PC-9 (cell line): ENCODE measurements at regions not wholly inside any gene's neighbourhood (a gene's known extent, or its start where the extent isn't known, plus 50 kb on each side); places are given as distances from the start of the nearest gene placed in this dataset.

Source experiments
- BruUV-seq: library from RNA; stranded (reverse); fragments of 400-500 nt; replicated peaks from 2 replicates; lab custom pipeline; 2021; lab: Mats Ljungman, UMichigan
- CTCF ChIA-PET: fragments of 300-600 bp; sonication (Branson Sonifier 250); formaldehyde crosslinking; loops from one replicate; lab custom pipeline; 2022; ENCODE audit warnings: antibody characterized with exemption; lab: Charles Lee
- POLR2A ChIA-PET: fragments of 300-600 bp; sonication (Branson Sonifier 250); formaldehyde crosslinking; loops from one replicate; lab custom pipeline; 2022; ENCODE audit warnings: antibody characterized with exemption; ENCODE audit not compliant: unreplicated experiment; lab: Charles Lee
- DNase-seq, 2 experiments: peaks; one replicate each; pipeline versions ENCODE4 v3.0.0 to v3.0.0-alpha.2; 2015 to 2022; ENCODE audit warnings: mixed read lengths in 1 of 2
- H2AFZ ChIP-seq: fragments of 200-600 bp; sonication (generic); 2 replicates; pipeline ENCODE4 v1.8.1; 2017; ENCODE audit warnings: antibody characterized with exemption
- H3F3A ChIP-seq: fragments of 200-600 bp; sonication (generic); 2 replicates; pipeline ENCODE4 v1.8.1; 2017; ENCODE audit warnings: antibody characterized with exemption, mild to moderate bottlenecking, low read depth; ENCODE audit not compliant: insufficient read depth
- H3K27ac ChIP-seq: fragments of 200-600 bp; sonication (generic); 2 replicates; pipeline ENCODE4 v1.6.1; 2016; ENCODE audit warnings: mixed run types
- H3K27me3 ChIP-seq: fragments of 200-600 bp; sonication (generic); 2 replicates; pipeline ENCODE4 v1.6.1; 2016; ENCODE audit warnings: low read depth, mixed run types; ENCODE audit not compliant: insufficient read depth
- H3K36me3 ChIP-seq: fragments of 200-600 bp; sonication (generic); 2 replicates; pipeline ENCODE4 v1.6.1; 2016; ENCODE audit warnings: low read depth, mixed run types
- H3K4me1 ChIP-seq: fragments of 200-600 bp; sonication (generic); replicated peaks from 2 replicates; pipeline ENCODE4 v1.6.1; 2016; ENCODE audit warnings: mixed run types; ENCODE audit not compliant: insufficient read depth
- H3K4me2 ChIP-seq: fragments of 200-600 bp; sonication (generic); 2 replicates; pipeline ENCODE4 v1.6.1; 2017; ENCODE audit warnings: mixed run types
- H3K4me3 ChIP-seq: fragments of 200-600 bp; sonication (generic); 2 replicates; pipeline ENCODE4 v1.6.1; 2016; ENCODE audit warnings: mixed run types
- H3K79me2 ChIP-seq: fragments of 200-600 bp; sonication (generic); 2 replicates; pipeline ENCODE4 v1.6.1; 2017; ENCODE audit warnings: low read depth, mixed run types
- H3K9me2 ChIP-seq: fragments of 200-600 bp; sonication (generic); 2 replicates; pipeline ENCODE4 v1.8.1; 2017; ENCODE audit warnings: mild to moderate bottlenecking; ENCODE audit not compliant: insufficient read depth
- H3K9me3 ChIP-seq: fragments of 200-600 bp; sonication (generic); 2 replicates; pipeline ENCODE4 v1.8.1; 2016; ENCODE audit warnings: low read depth; ENCODE audit not compliant: insufficient read depth
- H4K20me1 ChIP-seq: fragments of 200-600 bp; sonication (generic); 2 replicates; pipeline ENCODE4 v1.8.1; 2017; ENCODE audit not compliant: insufficient read depth
- EZH2 ChIP-seq: fragments of 200-600 bp; sonication (generic); IDR thresholded peaks from 2 replicates; pipeline ENCODE4 v1.8.0; 2017; ENCODE audit warnings: antibody characterized with exemption, low read depth
- intact Hi-C: fragments of 100-400 bp; cut with micrococcal nuclease; formaldehyde crosslinking; loops from one replicate; pipeline ENCODE4 v1.10.0; 2022; ENCODE audit not compliant: unreplicated experiment
- TF ChIP-seq, protein P1 (sequence below): fragments of 200-600 bp; sonication (generic); conservative IDR thresholded peaks from 2 replicates; pipeline ENCODE4 v1.6.1; 2017; ENCODE audit warnings: mixed run types, antibody characterized with exemption, mild to moderate bottlenecking, moderate library complexity

GRCh38 chr2:23122681-23123215, 262.2 kb upstream of the KLHL29 start:
- no TSS peak for BruUV-seq
- intact Hi-C loops: no loop called here
- Histone ChIP-seq H3K9me2 (no peaks in the 10 kb centered on the region), H3K27me3 (peaks cover 52% of the 10 kb centered on the region), H3K4me1 (no peaks in the 10 kb centered on the region), H3K79me2 (no peaks in the 10 kb centered on the region), H3K36me3 (no peaks in the 10 kb centered on the region), H3K4me2 (no peak overlapping the region), H2AFZ (no peak overlapping the region), H3F3A (no peaks in the 10 kb centered on the region), H3K4me3 (no peak overlapping the region), H4K20me1 (no peaks in the 10 kb centered on the region), H3K27ac (no peak overlapping the region), H3K9me3 (no peaks in the 10 kb centered on the region)
- DNase-seq: no peak
- CTCF ChIA-PET: no interaction called here
- TF ChIP-seq, protein P1, sequence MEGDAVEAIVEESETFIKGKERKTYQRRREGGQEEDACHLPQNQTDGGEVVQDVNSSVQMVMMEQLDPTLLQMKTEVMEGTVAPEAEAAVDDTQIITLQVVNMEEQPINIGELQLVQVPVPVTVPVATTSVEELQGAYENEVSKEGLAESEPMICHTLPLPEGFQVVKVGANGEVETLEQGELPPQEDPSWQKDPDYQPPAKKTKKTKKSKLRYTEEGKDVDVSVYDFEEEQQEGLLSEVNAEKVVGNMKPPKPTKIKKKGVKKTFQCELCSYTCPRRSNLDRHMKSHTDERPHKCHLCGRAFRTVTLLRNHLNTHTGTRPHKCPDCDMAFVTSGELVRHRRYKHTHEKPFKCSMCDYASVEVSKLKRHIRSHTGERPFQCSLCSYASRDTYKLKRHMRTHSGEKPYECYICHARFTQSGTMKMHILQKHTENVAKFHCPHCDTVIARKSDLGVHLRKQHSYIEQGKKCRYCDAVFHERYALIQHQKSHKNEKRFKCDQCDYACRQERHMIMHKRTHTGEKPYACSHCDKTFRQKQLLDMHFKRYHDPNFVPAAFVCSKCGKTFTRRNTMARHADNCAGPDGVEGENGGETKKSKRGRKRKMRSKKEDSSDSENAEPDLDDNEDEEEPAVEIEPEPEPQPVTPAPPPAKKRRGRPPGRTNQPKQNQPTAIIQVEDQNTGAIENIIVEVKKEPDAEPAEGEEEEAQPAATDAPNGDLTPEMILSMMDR: no peak
- TF ChIP-seq EZH2: no peak
- POLR2A ChIA-PET: no interaction called here

GRCh38 chr2:23123686-23124085, 261.3 kb upstream of the KLHL29 start:
- ChIA-PET POLR2A (no interaction called here), CTCF (no interaction called here)
- Histone ChIP-seq H3K9me3 (no peaks in the 10 kb centered on the region), H3K27ac (no peak overlapping the region), H2AFZ (no peak overlapping the region), H3F3A (no peaks in the 10 kb centered on the region), H3K4me3 (no peak overlapping the region), H3K79me2 (no peaks in the 10 kb centered on the region), H3K9me2 (no peaks in the 10 kb centered on the region), H3K4me2 (no peak overlapping the region), H3K27me3 (peaks cover 43% of the 10 kb centered on the region), H3K36me3 (no peaks in the 10 kb centered on the region), H3K4me1 (no peaks in the 10 kb centered on the region), H4K20me1 (no peaks in the 10 kb centered on the region)
- intact Hi-C loops: no loop called here
- TF ChIP-seq EZH2: no peak
- TF ChIP-seq, protein P1: no peak
- BruUV-seq: no TSS peak
- no peak for DNase-seq

DNA sequence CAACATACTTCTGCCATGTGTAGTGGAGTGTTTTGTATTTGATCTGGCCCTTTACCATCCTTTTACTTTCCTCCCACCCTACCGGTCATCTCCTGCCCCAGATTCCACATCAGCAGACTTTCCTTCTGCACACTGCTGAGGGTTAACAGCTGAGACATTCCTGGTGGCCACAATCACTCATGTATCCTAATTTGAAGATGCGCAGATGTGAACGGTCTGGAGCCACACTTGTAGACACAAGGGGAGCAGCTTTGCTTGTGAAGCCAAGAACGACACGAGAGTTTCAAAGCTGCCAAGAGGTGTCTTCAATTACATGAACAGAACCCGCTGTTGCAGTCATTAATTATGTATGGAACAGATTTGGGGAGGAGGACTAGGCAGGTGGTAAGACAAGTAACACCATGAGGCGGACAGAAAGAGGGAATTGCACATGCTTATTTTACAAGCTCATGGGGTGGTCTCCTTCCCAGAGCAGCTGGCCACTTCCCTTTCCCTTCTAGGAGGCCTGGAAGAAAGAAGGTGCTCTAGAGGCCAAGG, 260.7 kb upstream of the KLHL29 start:
- Histone ChIP-seq H3K36me3 (no peaks in the 10 kb centered on the region), H3K27ac (no peak overlapping the region), H3K9me2 (no peaks in the 10 kb centered on the region), H3K9me3 (no peaks in the 10 kb centered on the region), H3K4me1 (no peaks in the 10 kb centered on the region), H4K20me1 (no peaks in the 10 kb centered on the region), H3K27me3 (peaks cover 37% of the 10 kb centered on the region), H2AFZ (no peak overlapping the region), H3K4me3 (no peak overlapping the region), H3K79me2 (no peaks in the 10 kb centered on the region), H3K4me2 (no peak overlapping the region), H3F3A (no peaks in the 10 kb centered on the region)
- ChIA-PET POLR2A (no interaction called here), CTCF (no interaction called here)
- intact Hi-C loops: no loop called here
- TF ChIP-seq, protein P1: no peak
- no peak for TF ChIP-seq EZH2
- no TSS peak for BruUV-seq
- DNase-seq: no peak
